Astrocyte of the cerebellum (primary cell): ENCODE measurements at regions not wholly inside any gene's neighbourhood (a gene's known extent, or its start where the extent isn't known, plus 50 kb on each side); places are given as distances from the start of the nearest gene placed in this dataset.

Source experiments
- DNase-seq: peaks from one replicate; pipeline ENCODE4 v3.0.0-alpha.2; 2011; ENCODE audit warnings: low read depth
- H3K4me3 ChIP-seq: 2 replicates; pipeline ENCODE4 v1.5.1; 2011; ENCODE audit warnings: mild to moderate bottlenecking, low read depth, low read length, moderate library complexity
- in situ Hi-C: cut with HindIII; loops from 2 replicates; pipeline ENCODE4 v1.10.0; 2017; ENCODE audit warnings: low sequenced_read_pairs
- TF ChIP-seq, protein P1 (sequence below): IDR thresholded peaks from 2 replicates; pipeline ENCODE4 v1.5.1; 2012; ENCODE audit warnings: low read length, low read depth, moderate library complexity, mild to moderate bottlenecking; ENCODE audit errors: missing control alignments

DNA sequence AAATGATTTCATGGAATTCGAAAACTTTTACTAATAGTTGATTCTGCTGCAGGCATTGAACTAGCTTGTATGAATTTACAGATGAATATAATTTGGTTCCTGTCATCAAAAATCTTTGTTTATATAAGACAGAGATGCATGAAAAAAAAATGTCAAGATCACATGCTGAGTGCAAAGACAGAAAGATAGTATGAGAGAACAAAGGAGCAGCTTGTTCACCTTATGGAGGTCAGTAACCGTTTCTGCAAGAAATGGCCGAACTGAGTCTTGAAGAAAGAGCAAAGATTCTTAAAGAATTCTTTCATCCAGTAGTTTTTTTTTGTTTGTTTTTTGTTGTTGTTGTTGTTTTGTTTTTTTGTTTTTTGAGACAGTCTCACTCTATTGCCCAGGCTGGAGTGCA is 450.6 kb downstream of the TUSC7 start:
- H3K4me3 ChIP-seq, result no peak overlapping the region
- DNase-seq, result no peak
- in situ Hi-C loops, result no loop called here
- TF ChIP-seq, protein P1, sequence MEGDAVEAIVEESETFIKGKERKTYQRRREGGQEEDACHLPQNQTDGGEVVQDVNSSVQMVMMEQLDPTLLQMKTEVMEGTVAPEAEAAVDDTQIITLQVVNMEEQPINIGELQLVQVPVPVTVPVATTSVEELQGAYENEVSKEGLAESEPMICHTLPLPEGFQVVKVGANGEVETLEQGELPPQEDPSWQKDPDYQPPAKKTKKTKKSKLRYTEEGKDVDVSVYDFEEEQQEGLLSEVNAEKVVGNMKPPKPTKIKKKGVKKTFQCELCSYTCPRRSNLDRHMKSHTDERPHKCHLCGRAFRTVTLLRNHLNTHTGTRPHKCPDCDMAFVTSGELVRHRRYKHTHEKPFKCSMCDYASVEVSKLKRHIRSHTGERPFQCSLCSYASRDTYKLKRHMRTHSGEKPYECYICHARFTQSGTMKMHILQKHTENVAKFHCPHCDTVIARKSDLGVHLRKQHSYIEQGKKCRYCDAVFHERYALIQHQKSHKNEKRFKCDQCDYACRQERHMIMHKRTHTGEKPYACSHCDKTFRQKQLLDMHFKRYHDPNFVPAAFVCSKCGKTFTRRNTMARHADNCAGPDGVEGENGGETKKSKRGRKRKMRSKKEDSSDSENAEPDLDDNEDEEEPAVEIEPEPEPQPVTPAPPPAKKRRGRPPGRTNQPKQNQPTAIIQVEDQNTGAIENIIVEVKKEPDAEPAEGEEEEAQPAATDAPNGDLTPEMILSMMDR, result no peak

DNA sequence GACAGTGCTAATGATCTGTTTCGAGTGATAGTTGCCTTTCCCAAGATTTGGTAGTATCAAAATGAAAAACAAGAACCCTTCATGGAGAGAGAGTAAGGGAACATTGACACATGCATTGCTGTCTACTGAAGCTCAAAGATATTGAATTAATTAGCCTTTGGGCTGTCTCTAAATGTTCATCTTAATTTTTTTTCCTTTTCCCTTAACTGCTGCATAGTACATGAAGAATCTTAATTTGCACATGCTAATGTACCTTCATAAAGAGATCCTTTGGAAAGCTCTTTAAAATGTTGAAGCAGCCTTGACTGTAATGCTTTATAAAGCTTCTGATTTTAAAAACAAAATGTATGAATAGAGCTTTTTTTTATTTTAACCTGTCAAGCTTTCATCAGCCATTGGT is 452.2 kb downstream of the TUSC7 start:
- no peak overlapping the region for H3K4me3 ChIP-seq
- TF ChIP-seq, protein P1, result no peak
- DNase-seq, result no peak
- in situ Hi-C loops, result no loop called here

DNA sequence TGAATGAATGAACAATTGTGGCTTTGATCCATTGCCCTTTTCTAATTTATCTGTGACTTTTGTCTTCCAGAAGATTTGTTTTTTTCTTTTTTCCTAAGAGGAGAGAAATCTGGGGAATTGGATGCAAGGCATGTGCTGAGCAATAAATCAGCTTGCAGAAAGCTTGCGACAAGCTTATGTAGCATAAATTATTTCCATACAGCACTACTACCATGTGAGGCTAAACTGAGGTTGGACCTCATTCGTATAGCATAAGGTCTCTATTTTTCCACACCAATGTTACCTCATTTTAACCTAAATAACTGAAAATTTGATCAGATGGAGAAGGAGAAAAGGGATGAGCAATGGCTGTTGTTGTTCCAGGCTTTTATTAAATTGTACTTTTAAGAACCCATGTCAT is 455.6 kb downstream of the TUSC7 start:
- H3K4me3 ChIP-seq, result no peak overlapping the region
- in situ Hi-C loops, result no loop called here
- DNase-seq, result no peak
- TF ChIP-seq, protein P1, result no peak

DNA sequence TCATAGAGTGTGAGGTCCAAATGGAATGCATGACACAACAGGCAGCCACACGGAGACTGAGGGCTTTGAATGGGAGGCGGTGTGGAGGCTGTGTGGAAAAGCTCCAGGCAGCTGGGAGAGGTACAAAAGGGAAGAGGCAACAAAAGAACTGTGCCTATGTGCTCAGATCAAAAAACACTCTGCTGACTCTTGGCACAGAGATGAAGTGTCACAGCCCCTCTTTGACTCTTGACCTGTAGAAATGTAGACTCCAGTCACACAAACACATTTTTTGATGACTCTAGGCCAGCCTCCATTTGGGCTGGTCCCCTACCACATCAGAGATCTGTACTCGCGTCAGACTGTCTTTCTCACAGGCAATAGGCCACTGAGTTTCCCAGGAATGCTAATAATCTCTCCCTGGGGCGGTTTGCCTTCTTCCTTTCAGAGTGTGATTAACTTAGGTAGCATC is 456.0 kb downstream of the TUSC7 start:
- in situ Hi-C loops, result no loop called here
- DNase-seq, result no peak
- no peak overlapping the region for H3K4me3 ChIP-seq
- TF ChIP-seq, protein P1, result no peak

DNA sequence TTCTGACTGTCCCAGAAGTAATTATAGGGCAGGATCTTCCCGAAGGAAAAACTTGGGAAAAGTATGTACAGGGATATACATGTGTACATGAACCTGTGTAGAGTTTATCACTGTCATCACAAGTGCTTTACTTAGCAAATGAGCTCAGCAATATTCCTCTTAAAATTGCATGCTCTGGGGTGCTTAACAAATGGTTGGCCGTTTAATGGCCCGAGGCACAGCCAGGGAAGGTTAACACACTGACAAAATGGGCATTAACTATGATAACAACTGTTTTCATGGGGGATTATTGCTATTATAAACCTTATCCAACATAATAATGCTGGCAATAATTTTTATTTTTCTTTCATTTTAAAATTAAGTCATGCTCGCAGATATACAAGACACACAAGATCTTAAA is 459.3 kb downstream of the TUSC7 start:
- no peak for DNase-seq
- TF ChIP-seq, protein P1, result no peak
- H3K4me3 ChIP-seq, result no peak overlapping the region
- in situ Hi-C loops, result no loop called here

DNA sequence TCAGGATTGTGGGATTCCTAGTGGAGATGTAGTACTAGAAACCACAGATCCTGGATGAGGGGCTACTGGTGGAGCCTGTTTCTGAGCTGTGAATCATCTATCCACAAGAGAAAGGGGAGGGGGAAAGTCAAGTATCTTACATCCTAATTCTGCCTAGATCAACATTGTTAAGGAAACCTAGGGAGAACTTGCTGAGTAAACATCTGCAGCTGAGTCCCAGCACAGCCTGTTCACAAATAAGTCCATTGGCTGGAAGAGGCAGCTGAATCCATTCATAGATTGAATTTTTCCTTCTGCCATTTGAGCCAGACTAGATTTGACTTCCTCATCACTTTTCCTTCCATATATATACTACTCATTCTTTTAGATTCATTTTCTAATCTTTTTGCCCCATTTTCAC is 460.5 kb downstream of the TUSC7 start:
- in situ Hi-C loops, result no loop called here
- TF ChIP-seq, protein P1, result no peak
- DNase-seq, result no peak
- H3K4me3 ChIP-seq, result no peak overlapping the region

DNA sequence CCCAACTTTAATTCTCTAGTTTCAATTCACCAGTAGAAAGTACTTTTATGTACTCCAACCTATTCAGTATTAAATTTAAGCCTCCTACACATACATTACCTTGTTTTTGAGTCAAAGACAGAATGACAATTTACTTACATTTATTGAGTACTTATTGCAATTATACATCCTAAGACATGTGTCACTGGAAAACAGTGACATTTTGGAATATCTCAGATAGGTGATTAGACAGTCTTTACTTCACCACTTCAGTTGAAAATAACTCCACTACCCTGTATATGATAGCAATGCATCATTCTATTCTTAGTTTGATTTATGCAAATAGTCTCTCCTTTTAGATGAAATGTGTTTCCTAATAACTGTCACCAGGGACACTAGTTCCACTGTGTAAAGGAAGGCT is 461.5 kb downstream of the TUSC7 start:
- in situ Hi-C loops, result no loop called here
- TF ChIP-seq, protein P1, result no peak
- DNase-seq, result no peak
- H3K4me3 ChIP-seq, result no peak overlapping the region
